ENCODE measurements at regions not wholly inside any gene's neighbourhood (a gene's known extent, or its start where the extent isn't known, plus 50 kb on each side); places are given as distances from the start of the nearest gene placed in this dataset.

GRCh38 chr4:138919094-138919936 lies 96.3 kb upstream of the NOCT start:
- DNase-seq: peak; percentile 42

GRCh38 chr4:138918169-138918869 lies 97.3 kb upstream of the NOCT start:
- DNase-seq: no peak

- no peak for DNase-seq
These were observed 98.8 kb upstream of the NOCT start for GRCh38 chr4:138916763-138917162.

- no peak for DNase-seq
These were observed 99.8 kb upstream of the NOCT start for GRCh38 chr4:138915756-138916155.

- no peak for DNase-seq
These were observed 102.8 kb upstream of the NOCT start for GRCh38 chr4:138912704-138913340.

GRCh38 chr4:138911909-138912703 lies 103.5 kb upstream of the NOCT start:
- peak; percentile 53 for DNase-seq

- DNase-seq: peak; percentile 84
These were observed 104.7 kb upstream of the NOCT start for GRCh38 chr4:138910914-138911336.

GRCh38 chr4:138910195-138910913 lies 105.2 kb upstream of the NOCT start:
- DNase-seq: peak; percentile 68

- DNase-seq: no peak
These were observed 106.0 kb upstream of the NOCT start for GRCh38 chr4:138909587-138909986.

GRCh38 chr4:138908134-138908533 lies 107.4 kb upstream of the NOCT start:
- no peak for DNase-seq

- no peak for DNase-seq
These were observed 108.4 kb upstream of the NOCT start for GRCh38 chr4:138907174-138907573.

GRCh38 chr4:138904793-138905192 lies 110.8 kb upstream of the NOCT start:
- DNase-seq: no peak

GRCh38 chr4:138903185-138903584 lies 112.4 kb upstream of the NOCT start:
- DNase-seq: no peak

GRCh38 chr4:138902705-138903104 lies 112.9 kb upstream of the NOCT start:
- no peak for DNase-seq

- no peak for DNase-seq
These were observed 114.4 kb upstream of the NOCT start for GRCh38 chr4:138901177-138901576.

GRCh38 chr4:138899999-138900398 lies 115.6 kb upstream of the NOCT start:
- no peak for DNase-seq

GRCh38 chr4:138898282-138898681 lies 117.3 kb upstream of the NOCT start:
- DNase-seq: peak; percentile 5

- no peak for DNase-seq
These were observed 117.8 kb upstream of the NOCT start for GRCh38 chr4:138897811-138898226.

- DNase-seq: no peak
These were observed 120.9 kb upstream of the NOCT start for GRCh38 chr4:138894709-138895108.

- DNase-seq: no peak
These were observed 121.6 kb upstream of the NOCT start for GRCh38 chr4:138894011-138894410.

- no peak for DNase-seq
These were observed 122.8 kb upstream of the NOCT start for GRCh38 chr4:138892483-138893407.
